ENCODE measurements at regions not wholly inside any gene's neighbourhood (a gene's known extent, or its start where the extent isn't known, plus 50 kb on each side); places are given as distances from the start of the nearest gene placed in this dataset.

GRCh38 chr11:103550811-103551210 lies 441.6 kb downstream of the DYNC2H1 start:
- TF ChIP-seq POLR2A (IDR thresholded peaks at IDR 0.05) (no peak), EP300 (IDR thresholded peaks at IDR 0.05) (no peak), POLR2AphosphoS5 (IDR thresholded peaks at IDR 0.05) (no peak)
- TF ChIP-seq, protein P1, sequence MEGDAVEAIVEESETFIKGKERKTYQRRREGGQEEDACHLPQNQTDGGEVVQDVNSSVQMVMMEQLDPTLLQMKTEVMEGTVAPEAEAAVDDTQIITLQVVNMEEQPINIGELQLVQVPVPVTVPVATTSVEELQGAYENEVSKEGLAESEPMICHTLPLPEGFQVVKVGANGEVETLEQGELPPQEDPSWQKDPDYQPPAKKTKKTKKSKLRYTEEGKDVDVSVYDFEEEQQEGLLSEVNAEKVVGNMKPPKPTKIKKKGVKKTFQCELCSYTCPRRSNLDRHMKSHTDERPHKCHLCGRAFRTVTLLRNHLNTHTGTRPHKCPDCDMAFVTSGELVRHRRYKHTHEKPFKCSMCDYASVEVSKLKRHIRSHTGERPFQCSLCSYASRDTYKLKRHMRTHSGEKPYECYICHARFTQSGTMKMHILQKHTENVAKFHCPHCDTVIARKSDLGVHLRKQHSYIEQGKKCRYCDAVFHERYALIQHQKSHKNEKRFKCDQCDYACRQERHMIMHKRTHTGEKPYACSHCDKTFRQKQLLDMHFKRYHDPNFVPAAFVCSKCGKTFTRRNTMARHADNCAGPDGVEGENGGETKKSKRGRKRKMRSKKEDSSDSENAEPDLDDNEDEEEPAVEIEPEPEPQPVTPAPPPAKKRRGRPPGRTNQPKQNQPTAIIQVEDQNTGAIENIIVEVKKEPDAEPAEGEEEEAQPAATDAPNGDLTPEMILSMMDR (IDR thresholded peaks at IDR 0.05), result no peak
